ENCODE measurements at regions not wholly inside any gene's neighbourhood (a gene's known extent, or its start where the extent isn't known, plus 50 kb on each side); places are given as distances from the start of the nearest gene placed in this dataset.
"Not testable (repeated sequence)": the region's sequence is repeated elsewhere in the genome, so short reads cannot be mapped to it uniquely, and the experiment has no call there.

- TF ChIP-seq, protein P1, sequence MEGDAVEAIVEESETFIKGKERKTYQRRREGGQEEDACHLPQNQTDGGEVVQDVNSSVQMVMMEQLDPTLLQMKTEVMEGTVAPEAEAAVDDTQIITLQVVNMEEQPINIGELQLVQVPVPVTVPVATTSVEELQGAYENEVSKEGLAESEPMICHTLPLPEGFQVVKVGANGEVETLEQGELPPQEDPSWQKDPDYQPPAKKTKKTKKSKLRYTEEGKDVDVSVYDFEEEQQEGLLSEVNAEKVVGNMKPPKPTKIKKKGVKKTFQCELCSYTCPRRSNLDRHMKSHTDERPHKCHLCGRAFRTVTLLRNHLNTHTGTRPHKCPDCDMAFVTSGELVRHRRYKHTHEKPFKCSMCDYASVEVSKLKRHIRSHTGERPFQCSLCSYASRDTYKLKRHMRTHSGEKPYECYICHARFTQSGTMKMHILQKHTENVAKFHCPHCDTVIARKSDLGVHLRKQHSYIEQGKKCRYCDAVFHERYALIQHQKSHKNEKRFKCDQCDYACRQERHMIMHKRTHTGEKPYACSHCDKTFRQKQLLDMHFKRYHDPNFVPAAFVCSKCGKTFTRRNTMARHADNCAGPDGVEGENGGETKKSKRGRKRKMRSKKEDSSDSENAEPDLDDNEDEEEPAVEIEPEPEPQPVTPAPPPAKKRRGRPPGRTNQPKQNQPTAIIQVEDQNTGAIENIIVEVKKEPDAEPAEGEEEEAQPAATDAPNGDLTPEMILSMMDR (IDR thresholded peaks at IDR 0.05; ENCODE audit: extremely low read depth, missing control alignments): no peak
Measured at GRCh38 chr1:213491468-213491867, 440.4 kb downstream of the RPS6KC1 start.

GRCh38 chr1:213492161-213493041, 441.4 kb downstream of the RPS6KC1 start:
- DNase-seq (ENCODE audit: low spot score): no peak
- TF ChIP-seq, protein P1 (IDR thresholded peaks at IDR 0.05; ENCODE audit: extremely low read depth, missing control alignments): no peak

More at GRCh38 chr1:213491468-213491867, 440.4 kb downstream of the RPS6KC1 start:
- no peak for DNase-seq (ENCODE audit: low spot score)

DNA sequence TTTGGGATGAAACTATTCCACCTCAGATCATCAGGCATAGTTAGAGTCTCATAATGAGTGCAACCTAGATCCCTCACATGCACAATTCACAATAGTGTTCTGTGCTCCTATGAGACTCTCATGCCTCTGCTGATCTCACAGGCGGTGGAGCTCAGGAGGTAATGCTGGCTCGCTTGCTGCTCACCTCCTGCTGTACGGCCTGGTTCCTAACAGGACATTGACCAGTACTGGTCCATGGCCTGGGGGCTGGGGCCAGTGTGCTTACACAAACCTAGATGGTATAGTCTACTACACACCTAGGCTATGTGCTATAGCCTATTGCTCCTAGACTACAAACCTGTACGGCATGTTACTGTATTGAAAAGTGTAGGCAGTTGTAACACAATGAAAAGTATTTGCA, 448.4 kb downstream of the RPS6KC1 start:
- TF ChIP-seq, protein P1 (IDR thresholded peaks at IDR 0.05; ENCODE audit: extremely low read depth, missing control alignments): no peak
- no peak for DNase-seq (ENCODE audit: low spot score)

- TF ChIP-seq, protein P1 (IDR thresholded peaks at IDR 0.05; ENCODE audit: extremely low read depth, missing control alignments): no peak
- DNase-seq (ENCODE audit: low spot score): no peak
Measured at GRCh38 chr1:213507472-213508223, 456.6 kb downstream of the RPS6KC1 start.

GRCh38 chr1:213511173-213511572, 460.1 kb downstream of the RPS6KC1 start:
- TF ChIP-seq, protein P1 (IDR thresholded peaks at IDR 0.05; ENCODE audit: extremely low read depth, missing control alignments): no peak
- no peak for DNase-seq (ENCODE audit: low spot score)

DNA sequence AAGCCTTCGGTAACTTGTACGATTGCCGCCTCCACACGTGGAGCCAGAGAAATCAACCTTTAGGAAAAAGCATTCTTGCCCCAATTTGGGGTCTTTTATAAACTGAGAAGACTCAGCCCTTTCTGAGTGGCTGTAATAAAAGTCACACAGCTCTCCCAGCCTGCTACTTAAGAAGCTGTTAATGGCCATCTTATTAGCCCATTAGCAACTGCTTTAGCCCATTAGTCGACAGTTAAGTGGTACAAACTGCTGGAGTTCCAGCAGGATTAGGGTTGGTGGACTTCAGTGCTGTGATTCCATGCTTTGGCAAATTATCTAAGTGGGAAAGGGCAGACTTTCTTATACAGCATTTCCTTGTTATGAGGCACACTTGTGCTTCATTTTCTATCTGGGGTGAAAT, 461.3 kb downstream of the RPS6KC1 start:
- no peak for DNase-seq (ENCODE audit: low spot score)
- TF ChIP-seq, protein P1 (IDR thresholded peaks at IDR 0.05; ENCODE audit: extremely low read depth, missing control alignments): no peak

DNA sequence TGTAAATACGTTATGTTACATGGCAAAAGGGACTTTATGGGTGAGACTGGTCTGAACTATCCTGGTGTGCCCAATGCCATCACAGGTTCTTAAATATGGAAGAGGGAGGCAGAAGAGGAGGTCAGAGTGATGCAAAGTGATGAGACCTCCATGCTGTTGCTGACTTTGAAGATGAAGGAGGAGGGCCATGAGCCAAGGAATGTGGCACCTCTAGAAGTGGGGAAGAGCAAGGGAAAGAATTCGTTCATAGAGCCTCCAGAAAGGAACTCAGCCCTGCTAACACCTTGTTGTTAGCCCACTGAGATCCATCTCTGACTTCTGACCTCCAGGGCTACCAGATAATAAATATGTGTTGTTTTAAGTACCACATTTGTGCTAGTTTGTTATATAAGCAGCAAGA, 462.0 kb downstream of the RPS6KC1 start:
- no peak for DNase-seq (ENCODE audit: low spot score)
- TF ChIP-seq, protein P1 (IDR thresholded peaks at IDR 0.05; ENCODE audit: extremely low read depth, missing control alignments): no peak

DNA sequence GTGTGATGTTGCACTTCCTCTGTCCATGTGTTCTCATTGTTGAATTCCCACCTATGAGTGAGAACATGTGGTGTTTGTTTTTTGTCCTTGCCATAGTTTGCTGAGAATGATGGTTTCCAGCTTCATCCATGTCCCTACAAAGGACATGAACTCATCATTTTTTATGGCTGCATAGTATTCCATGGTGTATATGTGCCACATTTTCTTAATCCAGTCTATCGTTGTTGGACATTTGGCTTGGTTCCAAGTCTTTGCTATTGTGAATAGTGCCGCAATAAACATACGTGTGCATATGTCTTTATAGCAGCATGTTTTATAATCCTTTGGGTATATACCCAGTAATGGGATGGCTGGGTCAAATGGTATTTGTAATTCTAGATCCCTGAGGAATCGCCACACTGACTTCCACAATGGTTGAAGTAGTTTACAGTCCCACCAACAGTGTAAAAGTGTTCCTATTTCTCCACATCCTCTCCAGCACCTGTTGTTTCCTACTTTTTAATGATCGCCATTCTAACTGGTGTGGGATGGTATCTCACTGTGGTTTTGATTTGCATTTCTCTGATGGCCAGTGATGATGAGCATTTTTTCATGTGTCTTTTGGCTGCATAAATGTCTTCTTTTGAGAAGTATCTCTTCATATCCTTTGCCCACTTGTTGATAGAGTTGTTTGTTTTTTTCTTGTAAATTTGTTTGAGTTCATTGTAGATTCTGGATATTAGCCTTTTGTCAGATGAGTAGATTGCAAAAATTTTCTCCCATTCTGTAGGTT, 463.6 kb downstream of the RPS6KC1 start:
- not testable (repeated sequence) for DNase-seq (ENCODE audit: low spot score)
